GM12878 (cell line): ENCODE measurements at regions not wholly inside any gene's neighbourhood (a gene's known extent, or its start where the extent isn't known, plus 50 kb on each side); places are given as distances from the start of the nearest gene placed in this dataset.

Experiments
- ATAC-seq: fragments of 200-7000 bp; cut with Tn5 transposase; 3 replicates; pipeline ENCODE4 v1.9.1; 2020; ENCODE audit warnings: mild to moderate bottlenecking, moderate library complexity
- BruUV-seq: library from RNA; stranded (reverse); fragments of 400-500 nt; replicated peaks from 2 replicates; lab custom pipeline; 2021; lab: Mats Ljungman, UMichigan
- CTCF ChIA-PET: fragments of 300-600 bp; sonication (Branson Sonifier 250); formaldehyde crosslinking; extraction: SDS; loops from one replicate; lab custom pipeline; 2021; ENCODE audit warnings: inconsistent platforms; lab: Yijun Ruan, JAX
- POLR2A ChIA-PET: fragments of 350-600 bp; formaldehyde crosslinking; extraction: SDS; loops from one replicate; lab custom pipeline; 2021; ENCODE audit warnings: inconsistent platforms; lab: Charles Lee
- RAD21 ChIA-PET: fragments of 300-600 bp; sonication (Branson Sonifier 250); formaldehyde crosslinking; loops from one replicate; lab custom pipeline; 2023; ENCODE audit warnings: antibody characterized with exemption; ENCODE audit not compliant: unreplicated experiment; lab: Charles Lee
- SMC1A ChIA-PET: fragments of 300-600 bp; sonication (Branson Sonifier 250); formaldehyde crosslinking; loops from one replicate; lab custom pipeline; 2023; ENCODE audit not compliant: unreplicated experiment, uncharacterized antibody; lab: Charles Lee
- DNase-seq: peaks from one replicate; pipeline ENCODE4 v3.0.0-alpha.2; 2011; ENCODE audit warnings: low read depth, low spot score
- FAIRE-seq: peaks from 3 replicates; lab custom pipeline; 2011; peaks lifted over from hg19 to GRCh38; lab: Jason Lieb, UNC
- H2AFZ ChIP-seq: 2 replicates; pipeline ENCODE4 v1.6.0; 2011; ENCODE audit warnings: low read depth, low read length, control low read depth; ENCODE audit not compliant: control insufficient read depth
- H3K27ac ChIP-seq: 2 replicates; pipeline ENCODE4 v1.5.1; 2011; ENCODE audit warnings: control low read depth; ENCODE audit not compliant: control insufficient read depth, insufficient read depth
- H3K27me3 ChIP-seq, 2 experiments: replicated peaks in 1 of 2; 2 replicates each; pipeline versions ENCODE4 v1.6.0 to v1.6.1; 2011; ENCODE audit warnings: low read length in 1 of 2; ENCODE audit not compliant: control insufficient read depth in 2 of 2, insufficient read depth in 2 of 2
- H3K36me3 ChIP-seq, 2 experiments: 2 replicates each; pipeline ENCODE4 v1.5.1; 2011; ENCODE audit warnings: low read length in 1 of 2; ENCODE audit not compliant: control insufficient read depth in 2 of 2, insufficient read depth in 2 of 2
- H3K4me1 ChIP-seq: 2 replicates; pipeline ENCODE4 v1.6.1; 2011; ENCODE audit warnings: mild to moderate bottlenecking, low read length, moderate library complexity, mixed read lengths; ENCODE audit not compliant: control insufficient read depth, insufficient read depth
- H3K4me2 ChIP-seq: 2 replicates; pipeline ENCODE4 v1.6.0; 2011; ENCODE audit warnings: control low read depth; ENCODE audit not compliant: control insufficient read depth, insufficient read depth
- H3K4me3 ChIP-seq: fragments of 200-600 bp; sonication (generic); 2 replicates; pipeline ENCODE4 v1.5.1; 2016
- H3K79me2 ChIP-seq: 2 replicates; pipeline ENCODE4 v1.6.0; 2011; ENCODE audit warnings: low read length; ENCODE audit not compliant: control insufficient read depth, insufficient read depth
- H3K9ac ChIP-seq: 2 replicates; pipeline ENCODE4 v1.8.0; 2011; ENCODE audit warnings: low read length, control low read depth, mixed read lengths; ENCODE audit not compliant: control insufficient read depth, insufficient read depth
- H3K9me3 ChIP-seq: replicated peaks from 3 replicates; pipeline ENCODE4 v1.5.1; 2011; ENCODE audit warnings: mild to moderate bottlenecking, low read length; ENCODE audit not compliant: control insufficient read depth, insufficient read depth
- H4K20me1 ChIP-seq: 2 replicates; pipeline ENCODE4 v1.6.0; 2011; ENCODE audit not compliant: control insufficient read depth, insufficient read depth
- CEBPB ChIP-seq, 2 experiments: fragments of 150-350 bp in 1 of 2; IDR thresholded peaks; 2 replicates each; pipeline ENCODE4 v1.6.1; 2012 to 2014; ENCODE audit warnings: low read depth in 2 of 2, low read length in 2 of 2, borderline replicate concordance in 1 of 2, inconsistent platforms in 1 of 2
- FOXK2 ChIP-seq: fragments of 450-650 bp; IDR thresholded peaks from 2 replicates; pipeline ENCODE4 v1.6.1; 2017; ENCODE audit warnings: mild to moderate bottlenecking, moderate library complexity
- IKZF2 ChIP-seq, 2 experiments: fragments of 450-650 bp; IDR thresholded peaks; 2 replicates each; pipeline ENCODE4 v1.6.1; 2017; ENCODE audit warnings: mild to moderate bottlenecking in 2 of 2, moderate library complexity in 2 of 2
- NFXL1 ChIP-seq: fragments of 450-650 bp; IDR thresholded peaks from 2 replicates; pipeline ENCODE4 v1.6.1; 2017; ENCODE audit warnings: antibody characterized with exemption, mild to moderate bottlenecking, borderline replicate concordance
- NR2F1 ChIP-seq: fragments of 450-650 bp; conservative IDR thresholded peaks from 2 replicates; pipeline ENCODE4 v1.6.1; 2017; ENCODE audit warnings: mild to moderate bottlenecking
- SUPT20H ChIP-seq: IDR thresholded peaks from 2 replicates; pipeline ENCODE4 v1.6.1; 2011; ENCODE audit warnings: low read depth, mild to moderate bottlenecking, low read length, moderate library complexity, borderline replicate concordance; ENCODE audit not compliant: control insufficient read depth
- USF1 ChIP-seq: IDR thresholded peaks from 2 replicates; pipeline ENCODE4 v1.6.1; 2011; ENCODE audit warnings: borderline replicate concordance, low read depth, mild to moderate bottlenecking, moderate library complexity, mixed read lengths, low read length; ENCODE audit not compliant: insufficient read depth; ENCODE audit errors: extremely low read length
- YBX1 ChIP-seq: fragments of 450-650 bp; IDR thresholded peaks from 2 replicates; pipeline ENCODE4 v1.6.1; 2016; ENCODE audit warnings: antibody characterized with exemption
- WGBS: methylation state at CpG from one replicate; pipeline ENCODE4 v1.1.6; 2016; ENCODE audit warnings: low lambda C conversion rate; ENCODE audit not compliant: insufficient replicate concordance, insufficient coverage; ENCODE audit errors: missing lambda C conversion rate; 5-methylcytosine and 5-hydroxymethylcytosine counted together
- in situ Hi-C: fragments of 300-500 bp; cut with MboI; formaldehyde crosslinking; loops from 9 replicates; pipeline ENCODE4 v1.14.3; 2018; ENCODE audit warnings: mixed read lengths
- intact Hi-C: fragments of 100-400 bp; cut with micrococcal nuclease; formaldehyde crosslinking; loops from one replicate; pipeline ENCODE4 v1.14.2; 2022; ENCODE audit not compliant: unreplicated experiment
- TF ChIP-seq, protein P1 (sequence below): IDR thresholded peaks from 2 replicates; pipeline ENCODE4 v1.6.1; 2012; ENCODE audit warnings: low read length, inconsistent platforms

- TF ChIP-seq USF1: no peak
- TF ChIP-seq CEBPB (IDR thresholded peaks at IDR 0.05; ENCODE audit: borderline replicate concordance in 1 of 2, low read depth in 2 of 2, low read length in 2 of 2): no peak
Measured at GRCh38 chr2:22786817-22787216, 598.2 kb upstream of the KLHL29 start (continued).

DNA sequence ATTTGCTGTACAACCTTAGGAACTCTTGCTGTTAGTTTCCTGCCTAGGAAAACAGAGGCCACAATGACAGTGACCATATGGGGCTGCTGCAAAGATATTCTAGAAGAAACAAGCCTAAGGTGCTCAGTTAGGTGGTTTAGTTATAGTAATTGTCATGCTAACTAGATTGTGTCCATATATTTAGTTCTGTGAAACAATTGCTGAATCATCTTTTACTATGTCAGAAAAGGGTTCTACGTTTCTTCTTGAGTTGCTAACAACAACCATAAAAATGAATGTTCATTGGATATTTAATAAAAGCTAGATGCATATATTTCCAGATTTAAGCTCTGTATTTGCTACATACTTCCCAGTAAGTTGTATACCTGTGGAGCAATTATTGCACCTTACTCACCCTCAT, 597.2 kb upstream of the KLHL29 start:
- Histone ChIP-seq H3K27ac (no peak overlapping the region), H3K4me1 (no peaks in the 10 kb centered on the region), H3K36me3 (no peaks in the 10 kb centered on the region), H3K9me3 (no peaks in the 10 kb centered on the region), H3K27me3 (no peaks in the 10 kb centered on the region), H2AFZ (no peak overlapping the region), H3K4me3 (no peak overlapping the region), H3K79me2 (no peaks in the 10 kb centered on the region), H3K9ac (no peak overlapping the region), H4K20me1 (no peaks in the 10 kb centered on the region), H3K4me2 (no peak overlapping the region)
- TF ChIP-seq, protein P1, sequence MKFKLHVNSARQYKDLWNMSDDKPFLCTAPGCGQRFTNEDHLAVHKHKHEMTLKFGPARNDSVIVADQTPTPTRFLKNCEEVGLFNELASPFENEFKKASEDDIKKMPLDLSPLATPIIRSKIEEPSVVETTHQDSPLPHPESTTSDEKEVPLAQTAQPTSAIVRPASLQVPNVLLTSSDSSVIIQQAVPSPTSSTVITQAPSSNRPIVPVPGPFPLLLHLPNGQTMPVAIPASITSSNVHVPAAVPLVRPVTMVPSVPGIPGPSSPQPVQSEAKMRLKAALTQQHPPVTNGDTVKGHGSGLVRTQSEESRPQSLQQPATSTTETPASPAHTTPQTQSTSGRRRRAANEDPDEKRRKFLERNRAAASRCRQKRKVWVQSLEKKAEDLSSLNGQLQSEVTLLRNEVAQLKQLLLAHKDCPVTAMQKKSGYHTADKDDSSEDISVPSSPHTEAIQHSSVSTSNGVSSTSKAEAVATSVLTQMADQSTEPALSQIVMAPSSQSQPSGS: no peak
- TF ChIP-seq NFXL1 (no peak), IKZF2 (IDR thresholded peaks at IDR 0.05) (no peak), NR2F1 (no peak), FOXK2 (no peak), SUPT20H (no peak), YBX1 (no peak)
- POLR2A ChIA-PET: no interaction called here
- WGBS: 0% methylated on average over 1 of the region's 1 CpG
- BruUV-seq: no TSS peak
- SMC1A ChIA-PET: no interaction called here
- DNase-seq: no peak
- ATAC-seq: no peak
- intact Hi-C loops (no loop called here), in situ Hi-C loops (no loop called here)
- CTCF ChIA-PET: no interaction called here
- no peak for FAIRE-seq
- RAD21 ChIA-PET: no interaction called here
